Spleen (tissue), 11 donors: ENCODE measurements at regions not wholly inside any gene's neighbourhood (a gene's known extent, or its start where the extent isn't known, plus 50 kb on each side); places are given as distances from the start of the nearest gene placed in this dataset.

Experiments used
- DNase-seq: peaks from one replicate; pipeline ENCODE4 v3.0.0-alpha.2; 2020
- H3K27ac ChIP-seq, 8 donors: fragments of 200-600 bp; sonication (generic) in 7 of 8; 1 replicate in 4 of 8; 2 replicates in 4 of 8; pipeline versions ENCODE4 v1.5.0 to v1.8.0; 2016 to 2021; ENCODE audit warnings: inconsistent platforms in 4 of 8, mild to moderate bottlenecking in 4 of 8, moderate library complexity in 1 of 8
- H3K27me3 ChIP-seq, 7 donors: fragments of 200-600 bp; sonication (generic) in 6 of 7; replicated peaks in 1 of 7; 1 replicate in 4 of 7; 2 replicates in 3 of 7; pipeline versions ENCODE4 v1.5.0 to v1.8.0; 2016 to 2021; ENCODE audit warnings: inconsistent platforms in 3 of 7, mild to moderate bottlenecking in 1 of 7
- H3K36me3 ChIP-seq, 6 donors: fragments of 200-600 bp; sonication (generic) in 5 of 6; 1 replicate in 4 of 6; 2 replicates in 2 of 6; pipeline versions ENCODE4 v1.5.0 to v1.8.0; 2016 to 2021; ENCODE audit warnings: inconsistent platforms in 2 of 6
- H3K4me1 ChIP-seq, 6 donors: fragments of 200-600 bp; sonication (generic) in 5 of 6; 1 replicate in 3 of 6; 2 replicates in 3 of 6; pipeline versions ENCODE4 v1.5.0 to v1.8.0; 2016 to 2021; ENCODE audit warnings: inconsistent platforms in 3 of 6
- H3K4me3 ChIP-seq, 8 donors: fragments of 200-600 bp; sonication (generic) in 7 of 8; 1 replicate in 4 of 8; 2 replicates in 4 of 8; pipeline versions ENCODE4 v1.5.0 to v1.8.0; 2016 to 2021; ENCODE audit warnings: inconsistent platforms in 4 of 8, mild to moderate bottlenecking in 4 of 8, moderate library complexity in 2 of 8
- H3K9me3 ChIP-seq, 8 donors: fragments of 200-600 bp; sonication (generic) in 7 of 8; 1 replicate in 4 of 8; 2 replicates in 4 of 8; pipeline versions ENCODE4 v1.5.0 to v1.8.0; 2016 to 2021; ENCODE audit warnings: inconsistent platforms in 4 of 8
- POLR2A ChIP-seq, 3 donors: fragments of 450-650 bp; IDR thresholded peaks; one replicate each; pipeline ENCODE4 v1.5.1; 2017; ENCODE audit warnings: antibody characterized with exemption in 3 of 3, mild to moderate bottlenecking in 1 of 3
- POLR2AphosphoS5 ChIP-seq, 3 donors: sonication (generic); formaldehyde crosslinking; IDR thresholded peaks; one replicate each; pipeline ENCODE4 v1.5.1; 2017; ENCODE audit warnings: antibody characterized with exemption in 3 of 3
- WGBS, 5 donors: extraction: QIAGEN DNeasy Blood & Tissue Kit in 3 of 5; methylation state at CpG; one replicate each; pipeline versions ENCODE4 v1.1.5 to v1.1.7; 2013 to 2018; 5-methylcytosine and 5-hydroxymethylcytosine counted together
- intact Hi-C: fragments of 100-400 bp; cut with DNase I; formaldehyde crosslinking; loops from one replicate; pipeline ENCODE4 v1.15.0; 2023; ENCODE audit warnings: low total_unique reads
- TF ChIP-seq, protein P1 (sequence below), 11 experiments: fragments of 200-600 bp in 7 of 11; fragments of 450-650 bp in 4 of 11; sonication (generic) in 4 of 11; IDR thresholded peaks in 8 of 11; conservative IDR thresholded peaks in 3 of 11; 1 replicate in 7 of 11; 2 replicates in 4 of 11; pipeline versions ENCODE4 v1.4.0 to v1.8.0; 2016 to 2021; ENCODE audit warnings: antibody characterized with exemption in 11 of 11, inconsistent platforms in 4 of 11, mild to moderate bottlenecking in 1 of 11
- donor health status: healthy with polysubstance abuse.
- donor health status: DM: no; HTN: no; CAD: no; lungs with moderate emphysema.
- donor health status: DM: no; HTN: no; CAD: no.
- donor health status: Bipolar disorder and iron deficiency.
- donor health status: healthy.
- donor health status: DM: no; HTN: no; CAD: no.
- donor health status: DM: yes; HTN: yes; CAD: no.

DNA sequence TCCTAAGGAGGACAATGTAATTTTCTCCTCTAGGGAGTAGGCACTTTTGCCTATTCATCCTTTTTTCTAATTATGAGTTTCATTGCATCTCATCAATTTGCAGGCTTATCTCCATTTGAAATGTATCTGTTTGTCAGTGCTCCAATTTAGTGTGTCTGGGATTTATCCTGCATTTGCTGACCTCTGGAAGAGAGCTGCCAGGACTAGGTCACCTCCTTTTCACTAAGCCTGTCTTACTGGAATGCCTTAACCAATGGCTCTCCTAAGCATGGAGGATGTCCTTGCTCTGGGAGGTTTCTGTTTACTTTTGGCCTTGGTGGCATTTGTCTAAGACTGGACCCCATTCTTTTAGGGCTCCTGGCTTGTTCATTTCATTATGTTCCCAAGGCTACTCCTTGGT is 261.5 kb downstream of the NEBL start:
- Histone ChIP-seq H3K27me3 (no peaks in the 10 kb centered on the region), H3K36me3 (no peaks in the 10 kb centered on the region), H3K27ac (no peak overlapping the region), H3K4me1 (no peaks in the 10 kb centered on the region), H3K9me3 (peaks cover 0 to 5% (median 0%) of the 10 kb centered on the region in 8 donors), H3K4me3 (no peak overlapping the region)
- TF ChIP-seq, protein P1, sequence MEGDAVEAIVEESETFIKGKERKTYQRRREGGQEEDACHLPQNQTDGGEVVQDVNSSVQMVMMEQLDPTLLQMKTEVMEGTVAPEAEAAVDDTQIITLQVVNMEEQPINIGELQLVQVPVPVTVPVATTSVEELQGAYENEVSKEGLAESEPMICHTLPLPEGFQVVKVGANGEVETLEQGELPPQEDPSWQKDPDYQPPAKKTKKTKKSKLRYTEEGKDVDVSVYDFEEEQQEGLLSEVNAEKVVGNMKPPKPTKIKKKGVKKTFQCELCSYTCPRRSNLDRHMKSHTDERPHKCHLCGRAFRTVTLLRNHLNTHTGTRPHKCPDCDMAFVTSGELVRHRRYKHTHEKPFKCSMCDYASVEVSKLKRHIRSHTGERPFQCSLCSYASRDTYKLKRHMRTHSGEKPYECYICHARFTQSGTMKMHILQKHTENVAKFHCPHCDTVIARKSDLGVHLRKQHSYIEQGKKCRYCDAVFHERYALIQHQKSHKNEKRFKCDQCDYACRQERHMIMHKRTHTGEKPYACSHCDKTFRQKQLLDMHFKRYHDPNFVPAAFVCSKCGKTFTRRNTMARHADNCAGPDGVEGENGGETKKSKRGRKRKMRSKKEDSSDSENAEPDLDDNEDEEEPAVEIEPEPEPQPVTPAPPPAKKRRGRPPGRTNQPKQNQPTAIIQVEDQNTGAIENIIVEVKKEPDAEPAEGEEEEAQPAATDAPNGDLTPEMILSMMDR (IDR thresholded peaks at IDR 0.05 in 8 of 11, conservative IDR thresholded peaks at IDR 0.05 in 3 of 11), result no peak
- TF ChIP-seq POLR2AphosphoS5 (IDR thresholded peaks at IDR 0.05) (no peak), POLR2A (IDR thresholded peaks at IDR 0.05) (no peak)
- no peak for DNase-seq
- intact Hi-C loops, result no loop called here

DNA sequence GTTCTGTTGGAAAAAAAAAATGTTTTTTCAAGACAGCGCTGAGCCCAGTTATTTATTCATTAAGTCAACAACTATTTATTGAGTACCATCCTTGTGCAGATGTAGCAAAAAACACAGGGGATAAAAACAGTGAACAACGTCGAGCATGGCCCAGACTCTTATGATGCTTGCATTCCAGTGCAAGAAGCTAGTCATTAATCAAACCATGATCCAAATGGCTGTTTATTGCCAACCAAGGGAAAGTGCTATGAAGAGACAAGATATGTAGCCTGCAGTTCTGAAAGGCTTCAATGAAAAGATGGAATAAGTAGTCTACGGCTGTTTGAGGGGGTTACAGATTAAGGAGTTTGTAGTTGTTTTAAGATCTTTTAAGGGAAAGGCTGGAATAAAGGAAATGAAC is 262.3 kb downstream of the NEBL start:
- 73 to 82% (median 79%) methylated on average over 4 of the region's 4 CpGs for WGBS, 5 donors
- Histone ChIP-seq H3K9me3 (peaks cover 0 to 5% (median 0%) of the 10 kb centered on the region in 8 donors), H3K4me3 (no peak overlapping the region), H3K27me3 (no peaks in the 10 kb centered on the region), H3K27ac (no peak overlapping the region), H3K36me3 (no peaks in the 10 kb centered on the region), H3K4me1 (no peaks in the 10 kb centered on the region)
- TF ChIP-seq, protein P1 (IDR thresholded peaks at IDR 0.05 in 8 of 11, conservative IDR thresholded peaks at IDR 0.05 in 3 of 11), result no peak
- no peak for TF ChIP-seq POLR2A (IDR thresholded peaks at IDR 0.05)
- no peak for TF ChIP-seq POLR2AphosphoS5 (IDR thresholded peaks at IDR 0.05)
- no peak for DNase-seq
- intact Hi-C loops, result no loop called here

DNA sequence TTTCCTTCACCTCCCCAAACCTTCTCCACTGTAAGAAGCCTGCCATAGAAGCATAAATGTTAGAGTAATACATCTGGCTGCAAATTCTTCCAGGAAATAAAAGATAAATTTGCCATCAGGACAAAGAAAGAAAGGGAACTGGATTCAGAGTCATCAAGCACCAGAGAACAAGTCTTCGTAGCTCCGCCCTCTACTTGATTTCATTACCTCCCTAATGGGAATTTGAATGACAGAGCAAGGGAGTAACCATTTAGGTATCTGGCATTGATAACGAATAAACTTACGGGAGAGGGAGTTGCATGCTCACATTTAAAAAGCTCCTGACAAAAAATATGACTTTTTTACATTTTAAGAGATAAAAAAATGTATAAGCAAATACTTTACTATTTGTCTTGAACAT is 263.4 kb downstream of the NEBL start:
- peaks cover 0 to 5% (median 0%) of the 10 kb centered on the region in 8 donors for H3K9me3 ChIP-seq
- intact Hi-C loops, result no loop called here
- H3K36me3 ChIP-seq, result no peaks in the 10 kb centered on the region
- 86 to 90% (median 89%) methylated on average over 4 of the region's 4 CpGs for WGBS, 5 donors
- TF ChIP-seq POLR2A (IDR thresholded peaks at IDR 0.05) (no peak), POLR2AphosphoS5 (IDR thresholded peaks at IDR 0.05) (no peak)
- TF ChIP-seq, protein P1 (IDR thresholded peaks at IDR 0.05 in 8 of 11, conservative IDR thresholded peaks at IDR 0.05 in 3 of 11), result no peak
- no peaks in the 10 kb centered on the region for H3K4me1 ChIP-seq
- no peak overlapping the region for H3K4me3 ChIP-seq
- DNase-seq, result no peak
- no peaks in the 10 kb centered on the region for H3K27me3 ChIP-seq
- no peak overlapping the region for H3K27ac ChIP-seq

DNA sequence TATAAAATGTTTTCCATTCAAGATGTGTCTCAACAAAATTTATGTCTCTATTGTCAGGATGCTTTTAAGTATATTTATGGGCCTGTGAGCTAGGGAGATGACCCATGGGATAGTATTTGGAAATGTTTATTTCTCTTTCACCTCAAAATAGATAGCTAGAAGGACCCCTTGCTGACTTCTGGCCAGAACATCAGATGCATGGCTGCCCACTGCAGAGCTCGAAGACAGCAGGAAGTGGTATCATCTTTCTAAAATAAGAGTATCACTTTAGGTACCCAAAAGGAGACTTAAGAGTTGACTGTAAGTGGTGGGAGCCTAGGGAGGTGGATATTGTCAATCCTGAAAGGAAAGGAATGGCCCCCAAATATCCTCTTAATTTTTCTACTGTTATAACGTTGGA is 264.4 kb downstream of the NEBL start:
- Histone ChIP-seq H3K4me3 (no peak overlapping the region), H3K27ac (no peak overlapping the region), H3K36me3 (no peaks in the 10 kb centered on the region), H3K9me3 (peaks cover 0 to 5% (median 0%) of the 10 kb centered on the region in 8 donors), H3K27me3 (no peaks in the 10 kb centered on the region), H3K4me1 (no peaks in the 10 kb centered on the region)
- 69 to 83% (median 77%) methylated on average over 2 of the region's 2 CpGs for WGBS, 5 donors
- TF ChIP-seq, protein P1 (IDR thresholded peaks at IDR 0.05 in 8 of 11, conservative IDR thresholded peaks at IDR 0.05 in 3 of 11), result no peak
- TF ChIP-seq POLR2AphosphoS5 (IDR thresholded peaks at IDR 0.05) (no peak), POLR2A (IDR thresholded peaks at IDR 0.05) (no peak)
- DNase-seq, result no peak
- intact Hi-C loops, result no loop called here
